ENCODE measurements at regions not wholly inside any gene's neighbourhood (a gene's known extent, or its start where the extent isn't known, plus 50 kb on each side); places are given as distances from the start of the nearest gene placed in this dataset.

DNA sequence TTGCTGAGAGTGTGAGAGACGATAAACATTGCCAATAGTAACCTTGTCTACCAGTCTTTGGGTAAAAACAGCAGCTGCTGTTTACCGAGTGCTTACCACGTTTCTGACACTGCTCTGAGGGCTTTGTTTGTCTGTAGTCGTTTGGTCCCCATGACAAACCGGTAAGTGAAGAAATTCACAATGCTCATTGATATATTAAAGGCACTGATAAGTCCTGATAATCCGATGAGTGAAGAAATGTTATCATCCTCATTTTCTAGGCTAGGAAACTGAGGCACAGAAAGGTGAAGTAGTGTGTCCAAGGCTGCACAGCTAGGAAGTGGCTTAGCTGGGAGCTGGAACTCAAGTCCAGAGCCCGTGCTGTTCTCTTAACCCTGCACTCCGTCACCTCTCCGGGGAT, 138.6 kb downstream of the SCARB1 start:
- no peak for TF ChIP-seq CTCF (conservative IDR thresholded peaks at IDR 0.05)
- no peak for TF ChIP-seq EZH2 (IDR thresholded peaks at IDR 0.05; ENCODE audit: low read depth)
